Gastroesophageal sphincter (tissue), 3 donors: ENCODE measurements at regions not wholly inside any gene's neighbourhood (a gene's known extent, or its start where the extent isn't known, plus 50 kb on each side); places are given as distances from the start of the nearest gene placed in this dataset.

Experiments used
- CTCF ChIP-seq, 4 experiments: fragments of 200-600 bp in 2 of 4; fragments of 450-650 bp in 2 of 4; sonication (generic) in 1 of 4; IDR thresholded peaks; one replicate each; pipeline ENCODE4 v1.5.1; 2017 to 2019; ENCODE audit warnings: antibody characterized with exemption in 4 of 4, mild to moderate bottlenecking in 2 of 4, moderate library complexity in 2 of 4
- EP300 ChIP-seq: sonication (generic); formaldehyde crosslinking; IDR thresholded peaks from one replicate; pipeline ENCODE4 v1.6.1; 2017; ENCODE audit warnings: antibody characterized with exemption, mild to moderate bottlenecking
- POLR2AphosphoS5 ChIP-seq: sonication (generic); formaldehyde crosslinking; IDR thresholded peaks from one replicate; pipeline ENCODE4 v1.6.1; 2017; ENCODE audit warnings: antibody characterized with exemption

DNA sequence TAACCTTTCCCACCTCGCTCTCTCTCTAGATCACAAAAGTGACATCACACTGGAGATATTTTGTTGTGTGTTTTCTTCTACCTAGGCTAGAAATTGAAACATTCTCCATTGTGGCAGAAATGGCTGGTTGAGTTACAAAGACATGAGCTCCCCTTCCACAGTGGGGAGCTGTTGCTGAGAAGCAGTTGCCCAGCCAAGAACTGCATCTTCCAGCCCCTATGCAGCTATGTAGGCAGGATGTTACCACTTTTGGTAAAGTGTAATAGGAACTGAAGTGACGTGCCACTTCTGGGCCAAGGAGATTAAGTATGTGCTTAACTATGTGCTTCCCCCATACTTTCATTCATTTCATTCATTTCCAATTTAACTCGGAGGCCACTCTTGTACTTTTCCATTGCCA is 138.7 kb upstream of the E2F7 start:
- TF ChIP-seq CTCF (IDR thresholded peaks at IDR 0.05) (no peak), EP300 (no peak), POLR2AphosphoS5 (no peak)
